SK-N-SH (cell line): ENCODE measurements at regions not wholly inside any gene's neighbourhood (a gene's known extent, or its start where the extent isn't known, plus 50 kb on each side); places are given as distances from the start of the nearest gene placed in this dataset.

ENCODE experiments used
- CHD2 ChIP-seq: fragments of 150-350 bp; IDR thresholded peaks from 2 replicates; pipeline ENCODE4 v1.6.1; 2018; ENCODE audit warnings: low read length; ENCODE audit not compliant: partially characterized antibody
- CTCF ChIP-seq: fragments of 200-600 bp; sonication (generic); IDR thresholded peaks from 2 replicates; pipeline ENCODE4 v1.6.1; 2017; ENCODE audit warnings: antibody characterized with exemption, mild to moderate bottlenecking, moderate library complexity
- EZH2phosphoT487 ChIP-seq: fragments of 200-600 bp; sonication (generic); IDR thresholded peaks from 2 replicates; pipeline ENCODE4 v1.6.1; 2017; ENCODE audit warnings: low read depth, mixed run types, mild to moderate bottlenecking, antibody characterized with exemption, moderate library complexity, borderline replicate concordance
- JUND ChIP-seq: IDR thresholded peaks from 2 replicates; pipeline ENCODE4 v1.4.0; 2012
- NRF1 ChIP-seq: IDR thresholded peaks from 2 replicates; pipeline ENCODE4 v1.6.1; 2012; ENCODE audit warnings: low read depth, mild to moderate bottlenecking, low read length
- POLR2AphosphoS5 ChIP-seq: IDR thresholded peaks from 2 replicates; pipeline ENCODE4 v1.6.1; 2012; ENCODE audit warnings: low read depth, low read length
- RAD21 ChIP-seq: IDR thresholded peaks from 2 replicates; pipeline ENCODE4 v1.6.1; 2012; ENCODE audit warnings: mild to moderate bottlenecking, low read length
- REST ChIP-seq: IDR thresholded peaks from 2 replicates; pipeline ENCODE4 v1.6.1; 2012; ENCODE audit warnings: mild to moderate bottlenecking, low read depth, low read length, moderate library complexity
- RFX5 ChIP-seq: IDR thresholded peaks from 2 replicates; pipeline ENCODE4 v1.6.1; 2012; ENCODE audit warnings: mild to moderate bottlenecking, improper control_type of control experiment, low read length
- YY1 ChIP-seq: IDR thresholded peaks from 2 replicates; pipeline ENCODE4 v1.4.0; 2012; ENCODE audit warnings: low read depth, mild to moderate bottlenecking

GRCh38 chr1:199098468-199098867, 459.6 kb downstream of the PTPRC start:
- TF ChIP-seq REST, result no peak
- TF ChIP-seq RAD21, result no peak
- no peak for TF ChIP-seq EZH2phosphoT487
- no peak for TF ChIP-seq YY1
- no peak for TF ChIP-seq CTCF
- no peak for TF ChIP-seq NRF1
- no peak for TF ChIP-seq POLR2AphosphoS5
- no peak for TF ChIP-seq RFX5
- TF ChIP-seq CHD2, result no peak
- no peak for TF ChIP-seq JUND
